T-helper 2 cell treated with Interferon-gamma antibody and Interleukin-4, amounts not matched to agents 5 μg/mL and 100 μg/mL, for 36 hours (primary cell): ENCODE measurements at regions not wholly inside any gene's neighbourhood (a gene's known extent, or its start where the extent isn't known, plus 50 kb on each side); places are given as distances from the start of the nearest gene placed in this dataset.

ENCODE experiments used
- DNase-seq: peaks from one replicate; pipeline ENCODE4 v3.0.0; 2021; ENCODE audit warnings: low spot score
- H3K27ac Mint-ChIP-seq: one replicate; pipeline ENCODE4 v1.8.0; 2021; ENCODE audit warnings: mild to moderate bottlenecking, mixed read lengths
- H3K27me3 Mint-ChIP-seq: one replicate; pipeline ENCODE4 v1.8.0; 2021; ENCODE audit warnings: low read depth, mixed read lengths
- H3K36me3 Mint-ChIP-seq: one replicate; pipeline ENCODE4 v1.8.0; 2021; ENCODE audit warnings: low read depth, mixed read lengths
- H3K4me1 Mint-ChIP-seq: one replicate; pipeline ENCODE4 v1.8.0; 2021; ENCODE audit warnings: low read depth, mixed read lengths
- H3K4me3 Mint-ChIP-seq: one replicate; pipeline ENCODE4 v1.8.0; 2022; ENCODE audit warnings: mild to moderate bottlenecking, moderate library complexity, mixed read lengths
- H3K9me3 Mint-ChIP-seq: one replicate; pipeline ENCODE4 v1.8.0; 2021; ENCODE audit warnings: mixed read lengths

- no peak overlapping the region for H3K4me3 Mint-ChIP-seq
- no peak overlapping the region for H3K27ac Mint-ChIP-seq
- no peaks in the 10 kb centered on the region for H3K4me1 Mint-ChIP-seq
- H3K9me3 Mint-ChIP-seq = no peaks in the 10 kb centered on the region
- DNase-seq = no peak
- H3K36me3 Mint-ChIP-seq = no peaks in the 10 kb centered on the region
- H3K27me3 Mint-ChIP-seq = peaks cover 11% of the 10 kb centered on the region
These were observed 77.9 kb upstream of the TNFSF4 start for GRCh38 chr1:173285048-173285447.

DNA sequence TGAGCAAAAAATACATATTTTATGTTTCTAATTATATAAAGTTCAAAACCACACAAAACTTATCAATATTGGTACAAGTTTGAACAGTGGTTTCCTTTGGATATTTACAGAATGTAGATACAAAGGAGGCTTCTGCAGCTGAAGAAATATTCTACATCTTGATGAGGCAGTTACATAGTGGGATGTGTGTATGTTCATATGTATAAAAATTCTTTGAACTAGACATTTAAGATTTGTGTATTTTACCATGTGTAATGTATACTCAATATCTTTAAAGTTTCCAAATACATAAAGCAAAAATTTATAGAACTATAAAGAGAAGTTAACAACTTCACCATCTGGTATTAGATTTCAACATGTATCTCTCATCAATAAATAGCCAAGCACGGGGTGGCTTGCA is 80.7 kb upstream of the TNFSF4 start:
- H3K27me3 Mint-ChIP-seq = peaks cover 15% of the 10 kb centered on the region
- H3K27ac Mint-ChIP-seq = no peak overlapping the region
- no peaks in the 10 kb centered on the region for H3K4me1 Mint-ChIP-seq
- H3K4me3 Mint-ChIP-seq = no peak overlapping the region
- H3K36me3 Mint-ChIP-seq = no peaks in the 10 kb centered on the region
- DNase-seq = no peak
- no peaks in the 10 kb centered on the region for H3K9me3 Mint-ChIP-seq

- H3K9me3 Mint-ChIP-seq = no peaks in the 10 kb centered on the region
- no peak overlapping the region for H3K4me3 Mint-ChIP-seq
- peaks cover 15% of the 10 kb centered on the region for H3K4me1 Mint-ChIP-seq
- H3K36me3 Mint-ChIP-seq = no peaks in the 10 kb centered on the region
- DNase-seq = no peak
- H3K27ac Mint-ChIP-seq = no peak overlapping the region
- H3K27me3 Mint-ChIP-seq = peaks cover 18% of the 10 kb centered on the region
These were observed 86.6 kb upstream of the TNFSF4 start for GRCh38 chr1:173293756-173294155.

GRCh38 chr1:173294843-173295242 is 87.7 kb upstream of the TNFSF4 start:
- H3K9me3 Mint-ChIP-seq = no peaks in the 10 kb centered on the region
- H3K4me3 Mint-ChIP-seq = no peak overlapping the region
- peaks cover 22% of the 10 kb centered on the region for H3K27me3 Mint-ChIP-seq
- DNase-seq = no peak
- H3K36me3 Mint-ChIP-seq = no peaks in the 10 kb centered on the region
- H3K27ac Mint-ChIP-seq = no peak overlapping the region
- H3K4me1 Mint-ChIP-seq = peaks cover 15% of the 10 kb centered on the region

GRCh38 chr1:173295391-173295790 is 88.3 kb upstream of the TNFSF4 start:
- H3K4me1 Mint-ChIP-seq = peaks cover 15% of the 10 kb centered on the region
- no peaks in the 10 kb centered on the region for H3K36me3 Mint-ChIP-seq
- H3K4me3 Mint-ChIP-seq = no peak overlapping the region
- H3K27me3 Mint-ChIP-seq = peaks cover 20% of the 10 kb centered on the region
- H3K9me3 Mint-ChIP-seq = no peaks in the 10 kb centered on the region
- no peak for DNase-seq
- no peak overlapping the region for H3K27ac Mint-ChIP-seq

DNA sequence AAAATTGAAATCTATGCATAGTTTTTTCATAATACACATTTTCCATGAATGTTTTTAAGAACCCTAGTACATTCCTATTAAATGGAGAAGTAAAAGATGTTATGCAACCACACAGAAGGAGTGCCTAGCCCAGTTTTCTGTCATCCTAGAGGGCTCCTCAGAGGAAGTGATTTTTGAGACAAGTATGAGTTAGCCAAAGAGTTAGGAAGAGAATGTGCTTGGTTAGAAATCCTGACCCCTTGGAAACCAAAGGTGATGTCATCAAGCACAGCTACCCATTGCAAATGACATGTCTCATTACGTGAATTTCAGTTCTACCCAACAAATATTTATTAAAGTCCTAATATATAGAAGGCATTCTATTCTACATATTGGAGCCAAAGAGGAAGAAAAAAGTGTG is 88.9 kb upstream of the TNFSF4 start:
- Mint-ChIP-seq H3K9me3 (no peaks in the 10 kb centered on the region), H3K36me3 (no peaks in the 10 kb centered on the region), H3K27ac (no peak overlapping the region), H3K27me3 (peaks cover 20% of the 10 kb centered on the region), H3K4me3 (no peak overlapping the region), H3K4me1 (peaks cover 15% of the 10 kb centered on the region)
- DNase-seq = no peak

GRCh38 chr1:173297798-173298391 is 90.8 kb upstream of the TNFSF4 start:
- Mint-ChIP-seq H3K4me1 (peaks cover 17% of the 10 kb centered on the region), H3K27me3 (peaks cover 17% of the 10 kb centered on the region), H3K4me3 (peak overlapping the region; percentile 9), H3K27ac (no peak overlapping the region), H3K36me3 (no peaks in the 10 kb centered on the region), H3K9me3 (no peaks in the 10 kb centered on the region)
- DNase-seq = peak; percentile 73

DNA sequence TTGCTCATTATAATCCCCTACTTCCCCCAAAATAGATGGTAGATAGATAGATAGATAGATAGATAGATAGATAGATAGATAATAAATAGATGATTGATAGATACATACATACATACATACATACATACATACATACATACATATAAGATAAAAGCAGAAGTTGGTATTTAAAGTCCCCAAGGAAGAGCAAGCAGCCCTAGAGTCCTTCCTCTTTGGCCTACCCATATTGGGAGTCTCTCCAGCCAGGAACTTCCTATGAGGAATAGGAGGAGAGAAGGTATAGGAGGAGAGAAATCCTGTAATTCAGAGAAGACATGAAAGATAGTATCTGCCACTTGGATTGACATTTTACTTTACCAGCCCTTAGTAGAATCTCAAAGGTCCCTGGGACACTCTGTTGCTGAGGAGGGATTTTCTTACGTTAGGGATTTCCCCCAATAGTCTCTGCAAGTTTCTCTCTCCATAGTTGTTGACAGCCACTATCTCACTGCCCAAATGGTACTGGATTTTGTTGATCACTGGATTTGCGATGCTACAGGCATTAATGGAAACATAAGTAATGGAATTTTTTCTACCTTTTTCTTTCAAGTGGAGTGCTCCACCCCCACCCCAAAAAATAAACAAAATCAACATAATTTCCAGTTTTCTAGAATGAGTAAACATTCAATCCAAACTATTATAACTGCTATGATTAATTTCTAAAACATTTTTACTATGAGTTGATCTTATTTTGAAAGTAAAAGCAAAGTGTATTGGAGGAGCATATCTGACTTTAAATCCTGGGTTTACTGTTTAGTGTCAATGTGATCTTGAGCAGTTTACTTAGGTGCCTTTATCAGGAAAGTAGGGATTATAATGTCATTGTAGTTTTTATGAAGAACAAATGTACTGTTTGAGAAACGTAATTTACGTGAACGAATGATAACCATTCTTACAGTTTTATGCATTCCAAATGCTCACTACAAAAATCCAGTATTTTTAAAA is 93.2 kb upstream of the TNFSF4 start:
- Mint-ChIP-seq H3K27ac (no peak overlapping the region), H3K4me1 (peaks cover 17% of the 10 kb centered on the region), H3K9me3 (no peaks in the 10 kb centered on the region), H3K36me3 (no peaks in the 10 kb centered on the region), H3K4me3 (no peak overlapping the region), H3K27me3 (peaks cover 12% of the 10 kb centered on the region)
- no peak for DNase-seq

- H3K4me1 Mint-ChIP-seq = peaks cover 17% of the 10 kb centered on the region
- no peak overlapping the region for H3K4me3 Mint-ChIP-seq
- H3K27ac Mint-ChIP-seq = no peak overlapping the region
- H3K36me3 Mint-ChIP-seq = no peaks in the 10 kb centered on the region
- DNase-seq = no peak
- H3K27me3 Mint-ChIP-seq = peaks cover 10% of the 10 kb centered on the region
- no peaks in the 10 kb centered on the region for H3K9me3 Mint-ChIP-seq
These were observed 94.4 kb upstream of the TNFSF4 start for GRCh38 chr1:173301507-173301906.

DNA sequence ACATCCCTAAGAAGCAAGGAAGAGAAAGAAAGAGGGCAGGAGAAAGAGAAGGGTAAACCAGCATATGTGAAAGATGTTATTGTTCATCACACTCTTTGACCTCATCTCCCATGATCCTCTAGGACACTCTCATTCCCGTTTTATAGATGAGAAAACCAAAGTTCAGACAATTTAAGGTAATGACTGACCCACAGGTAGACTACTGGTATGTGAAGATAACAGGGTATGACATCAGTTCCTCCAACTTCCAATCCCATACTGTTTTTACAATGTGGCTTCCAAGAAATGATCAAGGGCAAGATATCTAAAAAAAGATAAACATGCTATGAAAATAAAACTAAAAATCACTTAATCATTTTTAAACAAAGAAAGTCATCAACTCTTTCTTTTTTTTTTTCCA is 95.2 kb upstream of the TNFSF4 start:
- no peak overlapping the region for H3K4me3 Mint-ChIP-seq

GRCh38 chr1:173302890-173303829 is 96.0 kb upstream of the TNFSF4 start:
- Mint-ChIP-seq H3K4me1 (peaks cover 7% of the 10 kb centered on the region), H3K27me3 (peaks cover 7% of the 10 kb centered on the region), H3K9me3 (no peaks in the 10 kb centered on the region), H3K4me3 (no peak overlapping the region), H3K36me3 (no peaks in the 10 kb centered on the region), H3K27ac (no peak overlapping the region)
- DNase-seq = no peak

More for the DNA sequence above, 95.2 kb upstream of the TNFSF4 start:
- peaks cover 9% of the 10 kb centered on the region for H3K27me3 Mint-ChIP-seq
- DNase-seq = no peak
- H3K27ac Mint-ChIP-seq = no peak overlapping the region
- H3K36me3 Mint-ChIP-seq = no peaks in the 10 kb centered on the region
- H3K4me1 Mint-ChIP-seq = peaks cover 14% of the 10 kb centered on the region
- no peaks in the 10 kb centered on the region for H3K9me3 Mint-ChIP-seq

DNA sequence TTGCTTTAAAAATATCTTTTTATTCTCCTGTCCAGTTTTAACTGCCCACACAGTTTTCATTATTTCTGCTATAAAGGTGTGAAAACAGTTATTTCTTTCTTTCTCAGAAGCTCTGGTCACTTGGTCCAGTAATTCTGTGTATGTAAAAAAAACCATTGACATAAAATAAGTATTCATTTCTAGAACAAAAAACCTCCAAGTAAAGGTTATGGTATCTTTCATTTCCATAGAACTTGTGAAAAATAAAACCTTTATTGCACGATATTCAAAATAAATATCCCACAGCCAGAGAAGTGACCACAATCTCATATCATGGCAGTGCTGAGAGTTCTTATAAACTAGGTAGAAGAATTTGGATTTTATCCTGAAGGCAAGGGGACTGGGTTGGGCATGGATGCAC is 96.9 kb upstream of the TNFSF4 start:
- Mint-ChIP-seq H3K4me1 (peaks cover 2% of the 10 kb centered on the region), H3K27me3 (peaks cover 7% of the 10 kb centered on the region), H3K4me3 (no peak overlapping the region), H3K27ac (no peak overlapping the region), H3K9me3 (no peaks in the 10 kb centered on the region), H3K36me3 (no peaks in the 10 kb centered on the region)
- DNase-seq = no peak

- no peak overlapping the region for H3K27ac Mint-ChIP-seq
- peaks cover 4% of the 10 kb centered on the region for H3K27me3 Mint-ChIP-seq
- H3K4me3 Mint-ChIP-seq = no peak overlapping the region
- no peak for DNase-seq
- H3K9me3 Mint-ChIP-seq = no peaks in the 10 kb centered on the region
- H3K4me1 Mint-ChIP-seq = peaks cover 2% of the 10 kb centered on the region
- no peaks in the 10 kb centered on the region for H3K36me3 Mint-ChIP-seq
These were observed 97.5 kb upstream of the TNFSF4 start for GRCh38 chr1:173304529-173305227.
